GM23338 (cell line): ENCODE measurements at regions not wholly inside any gene's neighbourhood (a gene's known extent, or its start where the extent isn't known, plus 50 kb on each side); places are given as distances from the start of the nearest gene placed in this dataset.

ENCODE experiments used
- ATAC-seq: fragments of 200-7000 bp; cut with Tn5 transposase; 3 replicates; pipeline ENCODE4 v1.9.1; 2020
- DNase-seq: peaks from one replicate; pipeline ENCODE4 v3.0.0-alpha.2; 2015; ENCODE audit warnings: low spot score
- H2AFZ ChIP-seq: fragments of 200-600 bp; sonication (generic); 2 replicates; pipeline ENCODE4 v1.8.0; 2016; ENCODE audit warnings: antibody characterized with exemption, mild to moderate bottlenecking, moderate library complexity
- H3F3A ChIP-seq: fragments of 200-600 bp; sonication (generic); replicated peaks from 2 replicates; pipeline ENCODE4 v1.8.0; 2017; ENCODE audit warnings: antibody characterized with exemption, mixed run types, low read depth
- H3K27ac ChIP-seq: fragments of 200-600 bp; sonication (generic); 2 replicates; pipeline ENCODE4 v1.6.1; 2016; ENCODE audit warnings: low read depth
- H3K27me3 ChIP-seq: fragments of 200-600 bp; sonication (generic); 2 replicates; pipeline ENCODE4 v1.8.0; 2016; ENCODE audit warnings: mild to moderate bottlenecking, mixed run types, moderate library complexity; ENCODE audit not compliant: insufficient read depth
- H3K36me3 ChIP-seq: fragments of 200-600 bp; sonication (generic); 2 replicates; pipeline ENCODE4 v1.8.0; 2016; ENCODE audit warnings: mild to moderate bottlenecking; ENCODE audit not compliant: insufficient read depth
- H3K4me1 ChIP-seq: fragments of 200-600 bp; sonication (generic); 2 replicates; pipeline ENCODE4 v1.8.0; 2016; ENCODE audit warnings: mild to moderate bottlenecking, moderate library complexity; ENCODE audit not compliant: insufficient read depth
- H3K4me2 ChIP-seq: fragments of 200-600 bp; sonication (generic); 2 replicates; pipeline ENCODE4 v1.7.1; 2017; ENCODE audit warnings: mixed run types
- H3K4me3 ChIP-seq: fragments of 200-600 bp; sonication (generic); 2 replicates; pipeline ENCODE4 v1.6.1; 2016; ENCODE audit warnings: mixed run types
- H3K79me2 ChIP-seq: fragments of 200-600 bp; sonication (generic); replicated peaks from 2 replicates; pipeline ENCODE4 v1.8.0; 2017; ENCODE audit warnings: mild to moderate bottlenecking; ENCODE audit not compliant: insufficient read depth
- H3K9me2 ChIP-seq: fragments of 200-600 bp; sonication (generic); 2 replicates; pipeline ENCODE4 v1.8.0; 2017; ENCODE audit not compliant: insufficient read depth
- H4K20me1 ChIP-seq: fragments of 200-600 bp; sonication (generic); replicated peaks from 2 replicates; pipeline ENCODE4 v1.8.0; 2017; ENCODE audit warnings: mild to moderate bottlenecking; ENCODE audit not compliant: insufficient read depth
- H3K27ac Mint-ChIP-seq: 2 replicates; pipeline ENCODE4 v1.8.0; 2020; ENCODE audit warnings: inconsistent platforms, mild to moderate bottlenecking, moderate library complexity, mixed read lengths
- H3K27me3 Mint-ChIP-seq: 3 replicates; pipeline ENCODE4 v1.8.0; 2022; ENCODE audit warnings: low read depth, mild to moderate bottlenecking, moderate library complexity, mixed read lengths, inconsistent platforms; ENCODE audit not compliant: insufficient read depth, poor library complexity
- H3K36me3 Mint-ChIP-seq: 3 replicates; pipeline ENCODE4 v1.8.0; 2021; ENCODE audit warnings: low read depth, mild to moderate bottlenecking, inconsistent platforms, moderate library complexity, mixed read lengths
- H3K4me1 Mint-ChIP-seq: 3 replicates; pipeline ENCODE4 v1.8.0; 2020; ENCODE audit warnings: mild to moderate bottlenecking, inconsistent platforms, mixed read lengths
- H3K4me3 Mint-ChIP-seq: 3 replicates; pipeline ENCODE4 v1.8.0; 2021; ENCODE audit warnings: moderate library complexity, mild to moderate bottlenecking, inconsistent platforms, mixed read lengths
- H3K9me3 Mint-ChIP-seq: 3 replicates; pipeline ENCODE4 v1.8.0; 2020; ENCODE audit warnings: moderate library complexity, mild to moderate bottlenecking, inconsistent platforms, mixed read lengths
- CREB1 ChIP-seq: fragments of 250-450 bp; sonication (Bioruptor Pico); IDR thresholded peaks from 2 replicates; pipeline ENCODE4 v1.5.0; 2020; ENCODE audit warnings: low read depth, mild to moderate bottlenecking, moderate library complexity
- EZH2phosphoT487 ChIP-seq: fragments of 200-600 bp; sonication (generic); IDR thresholded peaks from one replicate; pipeline ENCODE4 v1.8.1; 2018; ENCODE audit warnings: antibody characterized with exemption; ENCODE audit not compliant: unreplicated experiment
- JUNB ChIP-seq: IDR thresholded peaks from one replicate; pipeline ENCODE4 v1.6.1; 2016; ENCODE audit warnings: antibody characterized with exemption; ENCODE audit not compliant: unreplicated experiment
- STAT1 ChIP-seq: IDR thresholded peaks from one replicate; pipeline ENCODE4 v1.6.1; 2016; ENCODE audit warnings: antibody characterized with exemption; ENCODE audit not compliant: unreplicated experiment
- ZNF114 ChIP-seq: fragments of 250-450 bp; sonication (Bioruptor Pico); IDR thresholded peaks from 2 replicates; pipeline ENCODE4 v1.5.0; 2020; ENCODE audit warnings: mild to moderate bottlenecking, moderate library complexity
- ZNF331 ChIP-seq: fragments of 250-450 bp; sonication (Bioruptor Pico); IDR thresholded peaks from 2 replicates; pipeline ENCODE4 v1.5.0; 2020; ENCODE audit warnings: low read depth, mild to moderate bottlenecking, moderate library complexity
- TF ChIP-seq, protein P1 (sequence below): fragments of 250-450 bp; sonication (Bioruptor Pico); IDR thresholded peaks from 2 replicates; pipeline ENCODE4 v1.5.0; 2020; ENCODE audit warnings: mild to moderate bottlenecking, moderate library complexity
- TF ChIP-seq, protein P2 (sequence below): IDR thresholded peaks from 2 replicates; pipeline ENCODE4 v1.6.1; 2016; ENCODE audit warnings: antibody characterized with exemption
- TF ChIP-seq, protein P3 (sequence below), 2 experiments: fragments of 200-600 bp in 1 of 2; sonication (generic) in 1 of 2; conservative IDR thresholded peaks; 2 replicates each; pipeline versions ENCODE4 v1.5.1 to v1.6.1; 2016 to 2017; ENCODE audit warnings: antibody characterized with exemption in 2 of 2, low read depth in 2 of 2, mild to moderate bottlenecking in 2 of 2, moderate library complexity in 1 of 2
- TF ChIP-seq, protein P4 (sequence below): IDR thresholded peaks from one replicate; pipeline ENCODE4 v1.6.1; 2018; ENCODE audit warnings: antibody characterized with exemption; ENCODE audit not compliant: unreplicated experiment

DNA sequence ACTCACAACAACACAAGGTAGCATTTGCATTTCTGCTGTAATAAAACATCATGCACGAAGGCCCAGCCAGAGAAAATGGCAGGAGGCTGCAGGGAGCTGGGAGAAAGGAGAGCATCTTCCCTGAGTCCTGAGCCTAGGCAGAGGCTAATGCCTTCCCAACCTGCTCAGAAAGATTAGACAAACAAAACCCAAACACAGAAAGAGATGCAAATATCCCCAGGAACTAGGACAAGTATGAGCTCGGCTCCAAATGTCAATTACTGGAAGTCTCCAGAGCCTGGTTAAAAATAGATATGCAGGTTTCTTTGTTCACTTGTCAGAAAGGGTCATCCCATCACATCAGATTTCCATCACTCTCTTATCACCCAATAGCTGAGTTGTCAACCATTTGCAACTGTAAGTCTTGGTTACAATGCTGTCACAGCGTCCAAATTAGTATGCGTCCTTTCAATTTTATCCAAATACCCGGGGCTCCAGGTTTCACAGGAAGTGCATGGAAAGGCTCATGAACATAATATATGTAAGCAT, 316.5 kb upstream of the CELF2 start:
- Mint-ChIP-seq H3K36me3 (peaks cover 11% of the 10 kb centered on the region), H3K9me3 (peaks cover 14% of the 10 kb centered on the region), H3K27me3 (peaks cover 4% of the 10 kb centered on the region), H3K27ac (no peak overlapping the region), H3K4me3 (no peak overlapping the region), H3K4me1 (peaks cover 20% of the 10 kb centered on the region)
- Histone ChIP-seq H2AFZ (no peak overlapping the region), H4K20me1 (no peaks in the 10 kb centered on the region), H3K79me2 (no peaks in the 10 kb centered on the region), H3K9me2 (no peaks in the 10 kb centered on the region), H3K27me3 (no peaks in the 10 kb centered on the region), H3K4me2 (no peak overlapping the region), H3F3A (no peaks in the 10 kb centered on the region), H3K27ac (no peak overlapping the region), H3K36me3 (no peaks in the 10 kb centered on the region), H3K4me3 (no peak overlapping the region), H3K4me1 (peaks cover 5% of the 10 kb centered on the region; the same call in 1 of the 2 replicates)
- DNase-seq: no peak
- ATAC-seq: no peak
- TF ChIP-seq, protein P1, sequence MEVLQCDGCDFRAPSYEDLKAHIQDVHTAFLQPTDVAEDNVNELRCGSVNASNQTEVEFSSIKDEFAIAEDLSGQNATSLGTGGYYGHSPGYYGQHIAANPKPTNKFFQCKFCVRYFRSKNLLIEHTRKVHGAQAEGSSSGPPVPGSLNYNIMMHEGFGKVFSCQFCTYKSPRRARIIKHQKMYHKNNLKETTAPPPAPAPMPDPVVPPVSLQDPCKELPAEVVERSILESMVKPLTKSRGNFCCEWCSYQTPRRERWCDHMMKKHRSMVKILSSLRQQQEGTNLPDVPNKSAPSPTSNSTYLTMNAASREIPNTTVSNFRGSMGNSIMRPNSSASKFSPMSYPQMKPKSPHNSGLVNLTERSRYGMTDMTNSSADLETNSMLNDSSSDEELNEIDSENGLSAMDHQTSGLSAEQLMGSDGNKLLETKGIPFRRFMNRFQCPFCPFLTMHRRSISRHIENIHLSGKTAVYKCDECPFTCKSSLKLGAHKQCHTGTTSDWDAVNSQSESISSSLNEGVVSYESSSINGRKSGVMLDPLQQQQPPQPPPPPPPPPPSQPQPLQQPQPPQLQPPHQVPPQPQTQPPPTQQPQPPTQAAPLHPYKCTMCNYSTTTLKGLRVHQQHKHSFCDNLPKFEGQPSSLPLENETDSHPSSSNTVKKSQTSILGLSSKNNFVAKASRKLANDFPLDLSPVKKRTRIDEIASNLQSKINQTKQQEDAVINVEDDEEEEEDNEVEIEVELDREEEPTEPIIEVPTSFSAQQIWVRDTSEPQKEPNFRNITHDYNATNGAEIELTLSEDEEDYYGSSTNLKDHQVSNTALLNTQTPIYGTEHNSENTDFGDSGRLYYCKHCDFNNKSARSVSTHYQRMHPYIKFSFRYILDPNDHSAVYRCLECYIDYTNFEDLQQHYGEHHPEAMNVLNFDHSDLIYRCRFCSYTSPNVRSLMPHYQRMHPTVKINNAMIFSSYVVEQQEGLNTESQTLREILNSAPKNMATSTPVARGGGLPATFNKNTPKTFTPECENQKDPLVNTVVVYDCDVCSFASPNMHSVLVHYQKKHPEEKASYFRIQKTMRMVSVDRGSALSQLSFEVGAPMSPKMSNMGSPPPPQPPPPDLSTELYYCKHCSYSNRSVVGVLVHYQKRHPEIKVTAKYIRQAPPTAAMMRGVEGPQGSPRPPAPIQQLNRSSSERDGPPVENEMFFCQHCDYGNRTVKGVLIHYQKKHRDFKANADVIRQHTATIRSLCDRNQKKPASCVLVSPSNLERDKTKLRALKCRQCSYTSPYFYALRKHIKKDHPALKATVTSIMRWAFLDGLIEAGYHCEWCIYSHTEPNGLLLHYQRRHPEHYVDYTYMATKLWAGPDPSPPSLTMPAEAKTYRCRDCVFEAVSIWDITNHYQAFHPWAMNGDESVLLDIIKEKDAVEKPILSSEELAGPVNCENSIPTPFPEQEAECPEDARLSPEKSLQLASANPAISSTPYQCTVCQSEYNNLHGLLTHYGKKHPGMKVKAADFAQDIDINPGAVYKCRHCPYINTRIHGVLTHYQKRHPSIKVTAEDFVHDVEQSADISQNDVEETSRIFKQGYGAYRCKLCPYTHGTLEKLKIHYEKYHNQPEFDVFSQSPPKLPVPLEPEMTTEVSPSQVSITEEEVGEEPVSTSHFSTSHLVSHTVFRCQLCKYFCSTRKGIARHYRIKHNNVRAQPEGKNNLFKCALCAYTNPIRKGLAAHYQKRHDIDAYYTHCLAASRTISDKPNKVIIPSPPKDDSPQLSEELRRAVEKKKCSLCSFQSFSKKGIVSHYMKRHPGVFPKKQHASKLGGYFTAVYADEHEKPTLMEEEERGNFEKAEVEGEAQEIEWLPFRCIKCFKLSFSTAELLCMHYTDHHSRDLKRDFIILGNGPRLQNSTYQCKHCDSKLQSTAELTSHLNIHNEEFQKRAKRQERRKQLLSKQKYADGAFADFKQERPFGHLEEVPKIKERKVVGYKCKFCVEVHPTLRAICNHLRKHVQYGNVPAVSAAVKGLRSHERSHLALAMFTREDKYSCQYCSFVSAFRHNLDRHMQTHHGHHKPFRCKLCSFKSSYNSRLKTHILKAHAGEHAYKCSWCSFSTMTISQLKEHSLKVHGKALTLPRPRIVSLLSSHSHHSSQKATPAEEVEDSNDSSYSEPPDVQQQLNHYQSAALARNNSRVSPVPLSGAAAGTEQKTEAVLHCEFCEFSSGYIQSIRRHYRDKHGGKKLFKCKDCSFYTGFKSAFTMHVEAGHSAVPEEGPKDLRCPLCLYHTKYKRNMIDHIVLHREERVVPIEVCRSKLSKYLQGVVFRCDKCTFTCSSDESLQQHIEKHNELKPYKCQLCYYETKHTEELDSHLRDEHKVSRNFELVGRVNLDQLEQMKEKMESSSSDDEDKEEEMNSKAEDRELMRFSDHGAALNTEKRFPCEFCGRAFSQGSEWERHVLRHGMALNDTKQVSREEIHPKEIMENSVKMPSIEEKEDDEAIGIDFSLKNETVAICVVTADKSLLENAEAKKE (CRISPR knock-in tag): no peak
- no peak for TF ChIP-seq ZNF114 (CRISPR knock-in tag)
- TF ChIP-seq, protein P2, sequence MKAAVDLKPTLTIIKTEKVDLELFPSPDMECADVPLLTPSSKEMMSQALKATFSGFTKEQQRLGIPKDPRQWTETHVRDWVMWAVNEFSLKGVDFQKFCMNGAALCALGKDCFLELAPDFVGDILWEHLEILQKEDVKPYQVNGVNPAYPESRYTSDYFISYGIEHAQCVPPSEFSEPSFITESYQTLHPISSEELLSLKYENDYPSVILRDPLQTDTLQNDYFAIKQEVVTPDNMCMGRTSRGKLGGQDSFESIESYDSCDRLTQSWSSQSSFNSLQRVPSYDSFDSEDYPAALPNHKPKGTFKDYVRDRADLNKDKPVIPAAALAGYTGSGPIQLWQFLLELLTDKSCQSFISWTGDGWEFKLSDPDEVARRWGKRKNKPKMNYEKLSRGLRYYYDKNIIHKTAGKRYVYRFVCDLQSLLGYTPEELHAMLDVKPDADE: no peak
- TF ChIP-seq ZNF331 (CRISPR knock-in tag): no peak
- no peak for TF ChIP-seq JUNB
- TF ChIP-seq CREB1 (CRISPR knock-in tag): no peak
- TF ChIP-seq, protein P3, sequence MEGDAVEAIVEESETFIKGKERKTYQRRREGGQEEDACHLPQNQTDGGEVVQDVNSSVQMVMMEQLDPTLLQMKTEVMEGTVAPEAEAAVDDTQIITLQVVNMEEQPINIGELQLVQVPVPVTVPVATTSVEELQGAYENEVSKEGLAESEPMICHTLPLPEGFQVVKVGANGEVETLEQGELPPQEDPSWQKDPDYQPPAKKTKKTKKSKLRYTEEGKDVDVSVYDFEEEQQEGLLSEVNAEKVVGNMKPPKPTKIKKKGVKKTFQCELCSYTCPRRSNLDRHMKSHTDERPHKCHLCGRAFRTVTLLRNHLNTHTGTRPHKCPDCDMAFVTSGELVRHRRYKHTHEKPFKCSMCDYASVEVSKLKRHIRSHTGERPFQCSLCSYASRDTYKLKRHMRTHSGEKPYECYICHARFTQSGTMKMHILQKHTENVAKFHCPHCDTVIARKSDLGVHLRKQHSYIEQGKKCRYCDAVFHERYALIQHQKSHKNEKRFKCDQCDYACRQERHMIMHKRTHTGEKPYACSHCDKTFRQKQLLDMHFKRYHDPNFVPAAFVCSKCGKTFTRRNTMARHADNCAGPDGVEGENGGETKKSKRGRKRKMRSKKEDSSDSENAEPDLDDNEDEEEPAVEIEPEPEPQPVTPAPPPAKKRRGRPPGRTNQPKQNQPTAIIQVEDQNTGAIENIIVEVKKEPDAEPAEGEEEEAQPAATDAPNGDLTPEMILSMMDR (conservative IDR thresholded peaks at IDR 0.05; ENCODE audit: low read depth in 2 of 2): no peak
- TF ChIP-seq, protein P4, sequence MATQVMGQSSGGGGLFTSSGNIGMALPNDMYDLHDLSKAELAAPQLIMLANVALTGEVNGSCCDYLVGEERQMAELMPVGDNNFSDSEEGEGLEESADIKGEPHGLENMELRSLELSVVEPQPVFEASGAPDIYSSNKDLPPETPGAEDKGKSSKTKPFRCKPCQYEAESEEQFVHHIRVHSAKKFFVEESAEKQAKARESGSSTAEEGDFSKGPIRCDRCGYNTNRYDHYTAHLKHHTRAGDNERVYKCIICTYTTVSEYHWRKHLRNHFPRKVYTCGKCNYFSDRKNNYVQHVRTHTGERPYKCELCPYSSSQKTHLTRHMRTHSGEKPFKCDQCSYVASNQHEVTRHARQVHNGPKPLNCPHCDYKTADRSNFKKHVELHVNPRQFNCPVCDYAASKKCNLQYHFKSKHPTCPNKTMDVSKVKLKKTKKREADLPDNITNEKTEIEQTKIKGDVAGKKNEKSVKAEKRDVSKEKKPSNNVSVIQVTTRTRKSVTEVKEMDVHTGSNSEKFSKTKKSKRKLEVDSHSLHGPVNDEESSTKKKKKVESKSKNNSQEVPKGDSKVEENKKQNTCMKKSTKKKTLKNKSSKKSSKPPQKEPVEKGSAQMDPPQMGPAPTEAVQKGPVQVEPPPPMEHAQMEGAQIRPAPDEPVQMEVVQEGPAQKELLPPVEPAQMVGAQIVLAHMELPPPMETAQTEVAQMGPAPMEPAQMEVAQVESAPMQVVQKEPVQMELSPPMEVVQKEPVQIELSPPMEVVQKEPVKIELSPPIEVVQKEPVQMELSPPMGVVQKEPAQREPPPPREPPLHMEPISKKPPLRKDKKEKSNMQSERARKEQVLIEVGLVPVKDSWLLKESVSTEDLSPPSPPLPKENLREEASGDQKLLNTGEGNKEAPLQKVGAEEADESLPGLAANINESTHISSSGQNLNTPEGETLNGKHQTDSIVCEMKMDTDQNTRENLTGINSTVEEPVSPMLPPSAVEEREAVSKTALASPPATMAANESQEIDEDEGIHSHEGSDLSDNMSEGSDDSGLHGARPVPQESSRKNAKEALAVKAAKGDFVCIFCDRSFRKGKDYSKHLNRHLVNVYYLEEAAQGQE: no peak
- no peak for TF ChIP-seq EZH2phosphoT487
- TF ChIP-seq STAT1: no peak
